ENCODE measurements at regions not wholly inside any gene's neighbourhood (a gene's known extent, or its start where the extent isn't known, plus 50 kb on each side); places are given as distances from the start of the nearest gene placed in this dataset.
"Not testable (repeated sequence)": the region's sequence is repeated elsewhere in the genome, so short reads cannot be mapped to it uniquely, and the experiment has no call there.

- no peak for DNase-seq (ENCODE audit: low read depth)
Measured at GRCh38 chr5:2863675-2864433, 112.4 kb upstream of the IRX2 start.

- no peak for DNase-seq (ENCODE audit: low read depth)
Measured at GRCh38 chr5:2863133-2863532, 111.7 kb upstream of the IRX2 start.

GRCh38 chr5:2862176-2862575 is 110.7 kb upstream of the IRX2 start:
- not testable (repeated sequence) for DNase-seq (ENCODE audit: low read depth)

GRCh38 chr5:2861605-2862004 is 110.1 kb upstream of the IRX2 start:
- DNase-seq (ENCODE audit: low read depth) = no peak

- DNase-seq (ENCODE audit: low read depth) = no peak
Measured at GRCh38 chr5:2860101-2860500, 108.6 kb upstream of the IRX2 start.

- DNase-seq (ENCODE audit: low read depth) = no peak
Measured at GRCh38 chr5:2857837-2858236, 106.4 kb upstream of the IRX2 start.

- no peak for DNase-seq (ENCODE audit: low read depth)
Measured at GRCh38 chr5:2856206-2856605, 104.7 kb upstream of the IRX2 start.

- no peak for DNase-seq (ENCODE audit: low read depth)
Measured at GRCh38 chr5:2852446-2852845, 101.0 kb upstream of the IRX2 start.

- no peak for DNase-seq (ENCODE audit: low read depth)
Measured at GRCh38 chr5:2851895-2852294, 100.4 kb upstream of the IRX2 start.

- no peak for DNase-seq (ENCODE audit: low read depth)
Measured at GRCh38 chr5:2849429-2849828, 98.0 kb upstream of the IRX2 start.

GRCh38 chr5:2848619-2849018 is 97.1 kb upstream of the IRX2 start:
- no peak for DNase-seq (ENCODE audit: low read depth)

GRCh38 chr5:2847608-2848007 is 96.1 kb upstream of the IRX2 start:
- DNase-seq (ENCODE audit: low read depth) = no peak

- DNase-seq (ENCODE audit: low read depth) = no peak
Measured at GRCh38 chr5:2841208-2841607, 89.7 kb upstream of the IRX2 start.

GRCh38 chr5:2840372-2840915 is 89.0 kb upstream of the IRX2 start:
- DNase-seq (ENCODE audit: low read depth) = no peak

- no peak for DNase-seq (ENCODE audit: low read depth)
Measured at GRCh38 chr5:2836133-2836532, 84.7 kb upstream of the IRX2 start.

GRCh38 chr5:2833556-2833955 is 82.1 kb upstream of the IRX2 start:
- DNase-seq (ENCODE audit: low read depth) = no peak

GRCh38 chr5:2832394-2832793 is 80.9 kb upstream of the IRX2 start:
- DNase-seq (ENCODE audit: low read depth) = no peak

GRCh38 chr5:2829239-2829638 is 77.8 kb upstream of the IRX2 start:
- no peak for DNase-seq (ENCODE audit: low read depth)

- DNase-seq (ENCODE audit: low read depth) = no peak
Measured at GRCh38 chr5:2818936-2819335, 67.5 kb upstream of the IRX2 start.

- DNase-seq (ENCODE audit: low read depth) = no peak
Measured at GRCh38 chr5:2817031-2817603, 65.6 kb upstream of the IRX2 start.

- no peak for DNase-seq (ENCODE audit: low read depth)
Measured at GRCh38 chr5:2813678-2814077, 62.2 kb upstream of the IRX2 start.

GRCh38 chr5:2810644-2811043 is 59.2 kb upstream of the IRX2 start:
- no peak for DNase-seq (ENCODE audit: low read depth)

- DNase-seq (ENCODE audit: low read depth) = not testable (repeated sequence)
Measured at GRCh38 chr5:2807244-2807643, 55.8 kb upstream of the IRX2 start.

- DNase-seq (ENCODE audit: low read depth) = no peak
Measured at GRCh38 chr5:2806176-2806575, 54.7 kb upstream of the IRX2 start.

Data from renal cortical epithelial cell (primary cell).